Epithelial cell of prostate (primary cell): ENCODE measurements at regions not wholly inside any gene's neighbourhood (a gene's known extent, or its start where the extent isn't known, plus 50 kb on each side); places are given as distances from the start of the nearest gene placed in this dataset.
A peak's percentile ranks its signal among the peaks of the same experiment; 100 is the strongest.

Experiments used
- DNase-seq: peaks from one replicate; pipeline ENCODE4 v3.0.0-alpha.2; 2011; ENCODE audit warnings: low read depth, low spot score
- H3K27ac ChIP-seq: fragments of 450-650 bp; 2 replicates; pipeline ENCODE4 v1.5.1; 2017; ENCODE audit warnings: mild to moderate bottlenecking

DNA sequence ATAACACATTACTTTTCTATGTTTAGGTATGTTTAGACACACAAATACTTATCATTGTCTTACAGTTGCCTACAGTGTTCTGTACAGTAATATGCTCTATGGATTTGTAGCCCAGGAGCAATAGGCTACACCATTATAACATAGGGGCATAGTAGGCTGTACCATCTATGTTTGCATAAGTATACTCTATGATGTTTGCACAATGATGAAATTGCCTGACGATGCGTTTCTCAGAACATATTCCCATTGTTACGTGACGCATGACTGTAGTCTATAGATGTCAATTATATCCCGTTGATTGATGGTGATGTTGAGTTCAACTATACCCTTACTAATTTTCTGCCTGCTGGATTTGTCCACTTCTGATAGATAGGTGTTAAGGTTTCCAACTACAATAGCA is 139.4 kb upstream of the PFN2 start:
- DNase-seq = no peak
- H3K27ac ChIP-seq = no peak overlapping the region

DNA sequence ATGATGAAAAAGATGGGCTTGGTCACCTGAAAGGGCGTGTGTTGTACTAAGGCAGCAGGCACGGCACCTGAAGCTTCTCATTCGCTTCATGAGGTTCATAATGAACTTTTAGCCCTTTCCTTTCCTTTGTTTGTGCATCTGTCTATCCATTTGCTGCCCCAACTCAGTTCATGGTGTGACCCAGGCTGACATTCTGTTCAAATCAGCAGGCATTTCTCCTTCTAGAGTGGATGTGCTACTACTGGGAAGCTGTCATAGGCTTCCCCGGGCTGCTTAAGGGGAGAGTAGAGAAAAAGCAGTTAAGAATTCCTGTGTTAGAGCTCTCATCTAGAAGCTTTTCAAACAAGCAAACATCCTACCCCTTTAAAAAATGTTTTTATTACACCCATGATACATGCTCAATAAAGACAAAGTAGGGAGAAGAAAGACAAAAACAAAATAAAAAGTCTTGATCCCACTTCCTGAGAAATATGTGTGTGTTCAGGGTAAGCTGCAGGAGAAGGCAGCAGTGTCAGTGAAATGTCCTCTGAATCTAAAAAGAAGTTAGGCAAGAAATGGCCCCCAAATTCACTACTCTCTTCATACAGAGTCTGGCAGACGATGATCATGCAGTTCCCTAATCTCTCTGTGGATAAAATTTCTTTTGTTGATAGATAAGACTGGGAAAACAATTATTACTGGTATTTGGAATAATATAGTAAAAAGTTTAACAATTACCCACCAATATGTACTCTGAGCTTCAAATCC is 136.9 kb upstream of the PFN2 start:
- no peak for DNase-seq
- no peak overlapping the region for H3K27ac ChIP-seq

DNA sequence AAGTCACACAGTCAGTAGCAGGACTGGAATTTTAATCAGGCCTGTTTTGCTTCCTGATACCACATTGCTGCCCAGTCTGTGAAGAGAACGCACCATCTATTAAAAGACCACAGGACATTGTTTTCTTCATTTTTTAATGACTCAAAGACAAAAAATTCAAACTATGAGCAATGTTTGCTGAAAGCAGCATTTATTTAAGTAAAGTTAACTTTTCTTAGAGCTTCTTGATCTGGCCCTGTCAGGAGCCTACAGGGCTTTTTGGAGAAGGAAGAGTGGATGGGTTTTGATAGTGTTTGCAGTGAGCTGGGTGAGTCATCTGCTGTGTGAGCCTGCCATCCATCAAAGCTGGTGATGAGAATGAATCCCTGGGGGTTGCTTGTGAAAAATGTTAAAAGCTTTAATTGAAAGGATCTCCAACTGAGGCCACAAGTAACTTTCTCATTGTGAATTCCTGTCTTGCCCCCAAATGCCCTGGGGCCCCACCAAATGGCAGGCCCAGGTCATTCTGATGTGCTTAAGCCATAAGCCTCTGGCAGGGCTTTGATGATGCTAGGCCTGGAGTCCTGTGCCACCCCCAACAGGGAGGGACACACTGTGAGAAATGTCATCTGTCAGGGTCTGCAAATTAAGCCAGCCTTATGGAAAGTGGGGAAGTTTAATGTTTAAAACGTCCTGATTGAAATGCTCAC is 136.2 kb upstream of the PFN2 start:
- DNase-seq = no peak
- H3K27ac ChIP-seq = no peak overlapping the region

DNA sequence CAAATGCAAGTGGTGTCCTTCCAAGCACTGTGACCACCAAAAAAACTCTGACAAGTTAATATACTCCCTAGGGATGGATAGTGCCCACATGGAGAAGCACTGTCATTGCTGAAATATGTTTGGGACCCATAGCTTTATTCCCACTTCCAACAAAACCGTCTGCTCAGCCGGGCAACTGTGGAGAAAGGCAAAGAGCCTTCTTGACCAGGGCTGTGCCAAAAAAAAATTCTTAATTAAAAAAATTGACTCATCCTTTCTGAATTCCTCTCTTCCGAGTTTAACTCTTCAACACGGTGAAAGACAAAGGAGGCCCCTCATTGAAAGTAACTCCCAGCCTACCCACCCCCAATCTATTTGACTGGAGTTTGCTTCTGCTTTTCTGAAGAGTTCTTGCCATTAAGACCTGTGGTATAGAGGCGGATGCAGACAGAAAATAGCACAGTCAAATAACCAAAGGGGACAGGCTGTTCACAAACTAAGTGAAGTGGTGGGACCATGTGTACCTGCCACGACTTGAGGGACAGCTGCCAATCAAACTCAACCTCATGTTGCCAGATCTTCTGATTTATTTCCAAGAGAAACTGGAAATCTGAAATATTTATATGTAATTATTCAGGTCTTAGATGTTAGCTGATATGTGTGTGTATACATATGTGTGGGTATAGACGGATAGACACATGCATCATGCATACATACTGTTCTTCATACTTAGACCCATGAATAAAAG is 135.4 kb upstream of the PFN2 start:
- no peak for DNase-seq
- H3K27ac ChIP-seq = no peak overlapping the region

DNA sequence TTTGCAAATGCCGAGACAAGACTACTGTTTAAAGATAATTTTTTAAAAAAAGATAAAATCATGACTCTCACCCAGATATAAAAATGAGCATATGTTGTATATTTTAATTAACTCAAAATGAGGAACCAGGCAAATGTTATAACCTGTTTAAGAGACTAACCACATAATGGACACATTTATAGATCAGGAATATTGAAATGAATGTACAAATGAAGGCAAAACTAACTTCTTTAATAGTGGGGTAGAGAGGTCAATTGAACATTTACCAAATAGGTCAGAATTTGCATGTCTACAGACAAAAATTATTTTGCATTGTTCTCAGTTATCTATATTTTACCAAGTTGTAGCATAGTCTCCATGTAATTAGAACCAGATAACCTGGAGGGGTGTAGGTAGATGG is 134.3 kb upstream of the PFN2 start:
- DNase-seq = no peak
- H3K27ac ChIP-seq = no peak overlapping the region

DNA sequence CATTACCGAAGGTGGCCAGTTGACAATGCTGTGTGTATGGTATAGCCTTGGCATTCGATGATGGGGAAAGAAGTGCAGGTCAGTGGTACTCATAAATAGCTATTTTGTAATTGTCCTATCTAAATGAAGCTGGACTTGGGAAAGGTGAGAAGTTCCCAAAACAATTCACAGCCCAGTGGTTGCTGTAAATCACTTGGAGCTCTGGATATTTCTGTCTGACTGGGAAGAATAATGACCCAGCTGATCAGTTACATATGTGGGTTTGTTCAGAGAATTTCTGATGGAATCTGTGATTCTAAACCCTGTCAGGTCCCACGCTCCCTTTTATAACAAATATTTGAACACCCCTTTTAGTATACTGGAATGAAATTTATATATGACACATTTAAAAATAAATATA is 133.9 kb upstream of the PFN2 start:
- H3K27ac ChIP-seq = no peak overlapping the region
- no peak for DNase-seq

DNA sequence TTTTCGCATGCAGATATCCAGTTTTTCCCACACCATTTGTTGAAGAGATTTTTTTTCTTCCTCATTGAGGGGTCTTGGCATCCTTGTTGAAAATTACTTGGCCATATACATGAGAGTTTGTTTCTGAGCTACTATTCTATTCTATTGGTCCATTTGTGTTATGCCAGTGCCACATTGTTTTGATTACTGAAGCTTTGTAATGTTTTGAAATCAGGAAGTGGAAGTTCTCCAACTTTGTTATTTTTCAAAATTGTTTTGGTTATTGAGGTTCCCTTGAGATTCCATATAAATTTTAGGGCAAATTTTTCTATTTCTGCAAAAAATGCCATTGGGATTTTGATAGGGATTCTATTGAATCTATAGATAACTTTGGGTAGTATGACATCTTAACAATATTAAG is 130.3 kb upstream of the PFN2 start:
- no peak for DNase-seq
- H3K27ac ChIP-seq = no peak overlapping the region

DNA sequence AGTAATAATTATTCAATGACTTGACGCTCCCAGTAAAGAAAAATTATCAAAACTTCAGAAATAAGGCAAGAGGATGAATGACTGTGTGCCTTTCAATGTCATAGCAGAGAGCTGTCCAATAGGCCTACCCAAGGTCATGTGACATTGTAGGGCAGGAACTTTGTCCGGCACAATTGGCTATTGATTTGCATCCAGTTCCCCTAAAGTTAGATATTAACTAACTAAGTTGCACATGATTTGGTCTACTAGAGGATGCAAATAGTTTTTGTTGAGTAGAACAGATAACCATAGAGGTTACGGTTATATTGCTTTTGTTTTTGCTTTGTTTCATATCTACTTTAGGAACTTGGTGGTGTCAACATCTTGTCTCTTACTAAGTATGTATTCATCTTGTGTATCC is 127.9 kb upstream of the PFN2 start:
- no peak for DNase-seq
- H3K27ac ChIP-seq = no peak overlapping the region

DNA sequence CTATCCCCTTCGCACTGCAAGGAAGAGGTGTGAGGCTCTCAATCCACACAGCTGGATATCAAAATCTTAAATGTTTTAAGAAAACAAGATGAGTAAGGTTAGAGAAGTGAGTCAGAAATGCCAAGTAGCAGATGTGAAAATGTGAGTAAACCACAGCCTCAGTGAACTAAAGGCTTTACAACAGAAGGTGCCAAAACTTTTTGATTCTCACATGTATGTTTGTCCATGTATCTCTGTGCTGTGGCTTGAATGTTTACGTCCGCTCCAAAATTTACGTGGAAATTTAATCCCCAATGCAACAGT is 126.8 kb upstream of the PFN2 start:
- no peak overlapping the region for H3K27ac ChIP-seq
- DNase-seq = no peak

DNA sequence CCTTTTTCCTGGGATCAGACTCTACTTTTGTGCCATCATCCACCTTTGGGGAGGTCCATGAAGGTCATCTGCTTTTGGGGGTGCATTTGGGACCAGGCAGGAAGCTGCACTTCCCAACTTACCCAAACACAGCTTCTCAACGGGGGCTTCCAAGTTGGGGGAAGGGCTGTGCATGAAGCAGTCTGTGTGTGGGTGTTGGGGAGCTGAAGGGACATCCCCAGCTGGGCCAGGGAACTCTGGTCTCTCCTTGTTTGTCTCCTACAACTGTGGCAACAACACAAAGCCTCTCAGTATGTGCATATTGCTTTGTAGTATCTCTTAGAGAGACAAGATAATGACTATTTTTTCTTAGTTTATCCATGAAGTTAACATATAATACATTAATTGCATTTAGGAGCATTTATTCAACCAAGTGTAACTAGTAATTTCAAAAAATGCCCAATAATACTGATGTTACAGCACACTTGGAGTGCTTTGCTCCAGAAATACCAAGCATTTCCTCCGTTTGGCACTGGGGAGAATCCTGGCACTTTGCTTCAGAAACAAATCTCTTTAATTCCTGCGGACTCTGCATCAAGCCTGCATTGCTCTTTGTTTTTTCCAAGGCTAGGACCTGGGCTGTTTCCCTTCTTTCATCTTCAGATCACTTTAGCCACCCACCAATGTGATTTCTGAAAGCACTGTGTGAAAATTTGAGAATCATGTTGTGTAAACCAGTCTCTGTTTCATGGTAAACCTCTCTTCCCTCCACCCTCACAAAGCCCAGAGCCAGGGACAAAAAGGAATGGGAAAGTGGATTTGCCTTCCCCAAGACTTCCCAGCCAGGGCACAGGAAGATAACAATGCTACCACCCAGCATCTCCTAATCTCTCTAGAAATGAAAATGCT is 126.2 kb upstream of the PFN2 start:
- DNase-seq = no peak
- no peak overlapping the region for H3K27ac ChIP-seq

DNA sequence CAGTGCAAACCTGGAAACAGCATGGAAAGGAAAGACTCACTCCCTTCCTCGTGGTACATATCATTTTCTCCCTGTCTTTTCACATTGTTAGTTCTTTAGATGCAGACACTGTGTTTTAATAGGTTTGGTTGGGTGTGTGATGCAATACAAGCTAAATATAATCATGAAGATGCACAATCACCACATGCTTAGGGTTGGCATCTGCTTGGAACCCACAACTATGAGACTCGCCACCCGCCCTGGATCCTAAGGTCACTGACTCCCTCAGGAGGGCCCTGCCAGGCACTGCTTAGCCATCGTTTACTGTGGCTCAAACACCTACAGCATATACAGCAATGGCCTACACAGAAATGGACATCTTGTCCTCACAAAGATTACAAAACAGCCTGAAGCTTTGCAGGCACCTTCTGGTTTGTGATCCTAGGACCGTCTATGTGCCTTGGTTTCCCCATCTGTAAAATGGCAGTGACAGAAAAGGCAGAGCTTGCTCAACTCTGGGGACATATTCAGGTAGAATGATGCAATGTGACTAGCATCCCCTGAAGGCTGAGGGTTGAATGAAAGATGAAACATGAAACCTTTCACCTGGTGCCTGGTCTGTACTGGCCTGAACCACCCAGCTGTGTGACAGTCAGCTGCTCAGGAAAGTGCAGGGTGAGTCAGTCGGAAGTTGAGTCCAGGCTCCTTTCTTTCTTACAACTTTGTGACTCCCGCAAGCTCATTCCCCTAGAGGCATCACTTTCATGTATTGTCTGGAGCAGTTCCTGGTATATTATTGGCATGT is 123.6 kb upstream of the PFN2 start:
- peak overlapping the region; percentile 79 for H3K27ac ChIP-seq
- peak; percentile 75 for DNase-seq

DNA sequence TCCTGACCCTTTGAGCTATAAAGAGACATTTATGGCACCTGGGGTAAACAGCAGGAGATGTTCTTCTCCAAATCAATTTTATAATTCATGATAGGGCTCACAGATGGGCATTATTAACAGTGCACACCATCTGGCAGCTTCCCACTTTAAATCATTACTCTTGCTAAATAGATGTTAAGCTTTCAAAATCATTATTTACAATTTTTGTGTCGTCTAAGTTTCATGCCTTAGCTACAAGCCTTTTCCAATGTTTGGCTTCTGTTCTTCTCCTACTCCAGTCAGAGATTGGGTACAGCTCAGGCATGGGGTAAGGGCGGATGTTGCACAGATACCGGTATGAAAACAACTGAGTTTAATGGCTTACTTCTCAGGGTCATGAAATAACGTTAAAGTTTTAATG is 120.9 kb upstream of the PFN2 start:
- no peak for DNase-seq
- no peak overlapping the region for H3K27ac ChIP-seq

DNA sequence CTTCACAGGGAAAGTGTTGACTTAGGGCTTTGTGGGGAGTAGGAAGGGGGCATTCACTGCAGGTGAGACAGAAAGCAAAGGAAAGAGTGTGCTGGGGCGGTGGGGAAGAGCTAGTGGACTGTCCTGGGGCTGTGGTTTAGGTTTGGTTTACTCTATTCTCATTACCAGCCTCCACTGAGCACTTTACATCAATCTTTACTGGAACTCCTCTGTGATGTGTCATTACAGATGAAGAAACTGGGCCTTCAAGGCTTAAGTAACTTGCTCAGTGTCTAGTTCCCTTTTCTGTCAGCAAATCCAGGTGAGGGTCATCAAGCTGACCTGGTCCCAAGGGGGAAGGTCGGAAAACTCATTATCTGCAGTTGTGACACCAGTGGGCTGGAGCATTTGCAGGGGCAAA is 120.2 kb upstream of the PFN2 start:
- no peak overlapping the region for H3K27ac ChIP-seq
- DNase-seq = no peak

DNA sequence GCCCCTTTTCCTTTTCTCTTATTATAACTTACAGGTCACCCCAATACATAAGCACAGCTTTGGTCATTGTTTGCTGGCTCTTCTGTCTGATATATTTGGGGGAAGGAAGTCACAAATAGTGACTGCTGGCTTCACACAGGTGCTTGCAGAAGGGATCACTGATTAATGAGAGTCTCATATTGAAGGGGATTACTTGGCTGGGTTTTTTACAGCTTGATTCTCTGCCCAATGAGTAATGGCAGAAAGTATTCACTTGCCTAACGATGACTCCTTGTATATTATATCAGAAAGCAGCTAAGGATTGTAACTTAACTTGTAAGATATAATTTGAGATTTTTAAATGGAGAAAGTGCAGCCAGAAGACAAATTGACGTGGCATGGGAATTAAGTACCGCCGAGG is 119.3 kb upstream of the PFN2 start:
- no peak overlapping the region for H3K27ac ChIP-seq
- DNase-seq = no peak

DNA sequence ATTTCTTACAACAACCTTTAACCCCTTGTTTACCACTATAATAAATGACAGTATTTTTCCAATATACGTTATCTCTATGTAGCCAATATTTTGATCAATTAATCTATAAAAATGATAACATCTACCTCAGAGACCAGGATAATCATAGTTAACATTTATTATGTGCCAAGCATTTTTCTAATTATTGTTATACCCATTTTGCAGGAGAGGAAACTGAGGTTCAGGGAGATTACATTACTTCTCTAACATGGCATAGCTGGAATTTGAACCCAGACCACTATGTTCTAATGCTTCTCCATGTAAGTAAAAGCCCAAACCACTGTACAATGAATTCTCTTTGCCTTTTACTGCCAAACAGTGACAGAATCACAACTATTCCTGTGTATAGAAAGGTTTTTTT is 113.4 kb upstream of the PFN2 start:
- DNase-seq = no peak
- H3K27ac ChIP-seq = no peak overlapping the region

DNA sequence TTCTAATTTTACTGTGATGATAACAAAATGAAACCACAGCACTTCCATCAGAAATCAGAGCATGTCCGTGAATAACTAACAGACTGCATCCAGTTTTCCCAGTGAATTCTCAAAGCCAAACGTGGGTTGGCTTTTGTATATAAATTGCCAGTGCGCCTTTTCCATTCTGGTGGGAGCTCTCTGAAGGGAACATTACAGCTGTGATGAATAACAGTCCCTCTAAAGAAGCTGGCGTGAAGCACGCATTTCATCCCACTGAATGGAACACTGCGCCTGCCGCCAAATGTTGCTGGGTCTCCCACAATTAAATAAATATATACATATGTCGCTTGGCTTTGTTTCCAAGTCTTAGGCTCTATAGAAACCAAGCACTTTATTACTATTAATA is 113.0 kb upstream of the PFN2 start:
- H3K27ac ChIP-seq = peak overlapping the region; percentile 73
- no peak for DNase-seq

DNA sequence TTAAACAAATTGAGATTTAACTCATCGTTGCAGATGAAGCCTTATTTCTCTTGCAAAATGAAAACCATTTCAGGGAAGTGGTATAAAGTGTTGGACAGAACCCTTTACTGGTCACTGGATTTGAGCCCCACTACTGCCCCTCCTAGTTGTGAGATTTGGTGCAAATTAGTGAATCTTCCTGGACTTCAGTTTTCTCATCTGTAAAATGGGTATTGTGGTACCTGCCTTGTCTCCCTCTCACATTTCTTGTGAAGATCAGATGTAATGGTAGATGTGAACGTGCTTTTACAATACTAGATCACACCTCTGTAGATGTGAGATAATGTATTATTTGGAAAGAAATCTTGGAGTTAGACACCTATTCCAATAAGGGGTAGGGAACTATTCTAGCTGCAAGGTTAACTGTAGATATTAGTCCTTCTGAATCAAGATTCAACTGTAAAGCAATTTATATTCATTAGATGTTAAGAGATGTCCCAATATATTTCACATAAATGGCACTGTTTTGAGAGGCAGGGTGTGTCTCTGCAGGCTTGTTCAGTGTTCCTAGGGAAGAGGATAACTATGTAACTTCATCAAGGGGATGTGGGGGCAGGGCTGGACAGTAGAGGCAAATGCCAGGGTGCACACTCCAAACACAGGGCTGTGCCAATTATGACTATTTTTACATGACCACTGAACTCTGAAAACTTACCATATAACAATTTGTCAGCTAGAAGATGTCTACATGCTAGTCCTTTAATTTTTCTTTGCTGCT is 112.4 kb upstream of the PFN2 start:
- peak overlapping the region; percentile 73 for H3K27ac ChIP-seq
- no peak for DNase-seq

DNA sequence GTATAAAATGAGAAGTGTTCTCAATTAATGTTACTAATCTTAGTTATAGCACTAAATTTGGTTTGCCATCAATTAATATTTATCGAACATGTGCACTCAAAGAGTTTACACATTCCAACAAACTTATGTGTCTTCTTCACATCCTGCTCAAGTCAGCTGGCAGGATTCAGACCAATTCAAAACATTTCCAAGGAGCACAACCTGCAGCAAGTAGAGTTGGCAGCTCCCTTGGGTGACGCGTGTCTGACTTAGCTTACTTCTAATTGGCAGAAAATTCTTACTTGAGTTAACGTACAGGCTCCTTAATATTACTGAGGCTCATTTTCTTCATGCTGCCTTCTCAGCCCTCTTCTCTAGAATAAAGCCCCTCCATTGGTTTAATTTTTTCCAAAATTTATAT is 110.4 kb upstream of the PFN2 start:
- DNase-seq = peak; percentile 64
- peak overlapping the region; percentile 73 for H3K27ac ChIP-seq

DNA sequence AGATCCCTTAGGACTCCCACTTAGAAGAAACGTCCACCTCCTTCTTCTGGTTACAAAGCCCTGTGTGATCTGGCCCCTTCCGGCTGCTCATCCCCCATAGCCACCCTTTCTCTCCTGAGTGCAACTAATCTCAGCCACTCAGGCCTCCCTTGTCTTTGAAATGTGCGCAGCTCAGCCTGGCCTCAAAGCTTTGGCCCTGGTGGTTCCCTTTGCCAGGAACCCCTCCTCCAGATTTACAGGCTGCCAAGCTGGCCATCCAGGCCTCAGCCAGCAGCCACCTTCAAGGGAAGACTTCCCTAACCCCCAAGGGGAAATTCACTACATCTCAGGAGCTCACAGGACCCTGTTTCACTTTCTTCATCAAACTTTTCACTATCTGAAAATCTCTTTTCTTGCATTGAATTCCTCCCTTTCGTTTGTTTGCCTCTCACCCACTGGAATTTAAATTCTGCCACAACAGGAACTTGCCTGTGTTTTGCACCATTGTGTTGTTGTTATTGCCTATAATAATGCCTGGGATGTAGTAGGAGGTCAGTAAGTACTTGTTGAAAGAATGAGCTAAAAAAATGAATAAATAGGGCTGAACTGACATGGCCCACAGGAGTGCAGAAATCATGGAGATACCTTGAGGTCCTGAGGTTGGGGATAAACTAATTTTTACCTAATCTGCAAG is 109.5 kb upstream of the PFN2 start:
- DNase-seq = no peak
- peak overlapping the region; percentile 73 for H3K27ac ChIP-seq
